Keratinocyte (primary cell): ENCODE measurements at regions not wholly inside any gene's neighbourhood (a gene's known extent, or its start where the extent isn't known, plus 50 kb on each side); places are given as distances from the start of the nearest gene placed in this dataset.

Experiments
- DNase-seq: peaks from one replicate; pipeline ENCODE4 v3.0.0-alpha.2; 2011; ENCODE audit warnings: low read depth, missing footprints, low spot score
- FAIRE-seq: peaks from 2 replicates; lab custom pipeline; 2011; peaks lifted over from hg19 to GRCh38; lab: Jason Lieb, UNC
- H2AFZ ChIP-seq: 2 replicates; pipeline ENCODE4 v1.6.0; 2012; ENCODE audit warnings: low read length, control low read depth, inconsistent platforms; ENCODE audit not compliant: control insufficient read depth
- H3K27ac ChIP-seq: 2 replicates; pipeline ENCODE4 v1.5.1; 2011; ENCODE audit warnings: low read length; ENCODE audit not compliant: control insufficient read depth, insufficient read depth
- H3K27me3 ChIP-seq: 3 replicates; pipeline ENCODE4 v1.6.0; 2011; ENCODE audit warnings: low read length; ENCODE audit not compliant: control insufficient read depth, insufficient read depth; ENCODE audit errors: extremely low read depth
- H3K36me3 ChIP-seq, 2 experiments: 2 replicates in 1 of 2; 3 replicates in 1 of 2; pipeline ENCODE4 v1.5.1; 2011; ENCODE audit warnings: low read length in 2 of 2, mild to moderate bottlenecking in 1 of 2; ENCODE audit not compliant: control insufficient read depth in 2 of 2, insufficient read depth in 2 of 2; ENCODE audit errors: extremely low read depth in 1 of 2
- H3K4me1 ChIP-seq: 3 replicates; pipeline ENCODE4 v1.5.1; 2011; ENCODE audit warnings: low read length; ENCODE audit not compliant: control insufficient read depth, insufficient read depth; ENCODE audit errors: extremely low read depth
- H3K4me2 ChIP-seq: 3 replicates; pipeline ENCODE4 v1.6.0; 2011; ENCODE audit warnings: low read depth, low read length; ENCODE audit not compliant: control insufficient read depth, insufficient read depth; ENCODE audit errors: extremely low read depth
- H3K4me3 ChIP-seq, 3 experiments: fragments of 200-600 bp in 1 of 3; sonication (generic) in 1 of 3; 2 replicates in 2 of 3; 3 replicates in 1 of 3; pipeline ENCODE4 v1.5.1; 2011 to 2016; ENCODE audit warnings: low read length in 3 of 3, mild to moderate bottlenecking in 3 of 3, control low read depth in 2 of 3, inconsistent platforms in 1 of 3, low read depth in 1 of 3, mixed read lengths in 1 of 3, mixed run types in 1 of 3, moderate library complexity in 1 of 3; ENCODE audit not compliant: control insufficient read depth in 2 of 3, insufficient read depth in 2 of 3; ENCODE audit errors: extremely low read depth in 1 of 3
- H3K79me2 ChIP-seq: 2 replicates; pipeline ENCODE4 v1.6.0; 2012; ENCODE audit warnings: low read length; ENCODE audit not compliant: control insufficient read depth, insufficient read depth
- H3K9ac ChIP-seq: 3 replicates; pipeline ENCODE4 v1.6.0; 2011; ENCODE audit warnings: low read length; ENCODE audit not compliant: control insufficient read depth, insufficient read depth; ENCODE audit errors: extremely low read depth
- H3K9me1 ChIP-seq: 3 replicates; pipeline ENCODE4 v1.6.0; 2011; ENCODE audit warnings: low read length; ENCODE audit not compliant: control insufficient read depth, insufficient read depth; ENCODE audit errors: extremely low read depth
- H3K9me3 ChIP-seq: 2 replicates; pipeline ENCODE4 v1.5.1; 2012; ENCODE audit warnings: low read depth, low read length; ENCODE audit not compliant: control insufficient read depth
- H4K20me1 ChIP-seq: 3 replicates; pipeline ENCODE4 v1.6.0; 2011; ENCODE audit warnings: low read length; ENCODE audit not compliant: control insufficient read depth, insufficient read depth; ENCODE audit errors: extremely low read depth
- EZH2 ChIP-seq: IDR thresholded peaks from one replicate; pipeline ENCODE4 v1.6.1; 2012; ENCODE audit warnings: inconsistent platforms, mild to moderate bottlenecking, low read length, moderate library complexity
- dilution Hi-C: fragments of 300-500 bp; cut with MboI; formaldehyde crosslinking; loops from one replicate; pipeline ENCODE4 v1.7.0; 2020; ENCODE audit warnings: low sequenced_read_pairs; ENCODE audit not compliant: extremely low pct_ligation_motif_present
- TF ChIP-seq, protein P1 (sequence below), 3 experiments: IDR thresholded peaks in 1 of 3; conservative IDR thresholded peaks in 1 of 3; optimal IDR thresholded peaks in 1 of 3; 2 replicates in 2 of 3; 3 replicates in 1 of 3; pipeline versions ENCODE3 to v1.5.1; 2011; ENCODE audit warnings: low read length in 3 of 3, mild to moderate bottlenecking in 3 of 3, moderate library complexity in 2 of 3, control low read depth in 1 of 3, inconsistent platforms in 1 of 3; ENCODE audit not compliant: insufficient read depth in 2 of 3; ENCODE audit errors: extremely low read depth in 1 of 3

DNA sequence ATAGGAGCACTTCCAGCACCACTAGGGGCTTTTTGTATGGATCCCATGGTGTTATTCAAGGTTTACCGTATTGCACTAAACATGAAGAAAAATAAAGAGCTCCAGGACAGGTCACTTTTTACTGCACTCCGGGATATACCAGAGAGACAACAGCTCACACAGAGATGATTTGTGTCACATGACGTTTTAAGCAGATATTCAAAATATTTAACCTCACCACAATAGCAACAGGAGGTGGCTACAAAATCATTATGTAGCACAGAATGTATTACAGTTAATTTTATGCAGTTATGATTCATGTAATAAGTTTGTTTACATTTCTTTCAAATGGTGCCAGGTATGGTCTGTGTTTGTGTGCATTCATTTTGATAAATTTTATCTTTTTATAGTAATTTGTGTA lies 100.6 kb downstream of the LUZP4 start:
- H3K9me1 ChIP-seq: no peaks in the 10 kb centered on the region
- dilution Hi-C loops: no loop called here

DNA sequence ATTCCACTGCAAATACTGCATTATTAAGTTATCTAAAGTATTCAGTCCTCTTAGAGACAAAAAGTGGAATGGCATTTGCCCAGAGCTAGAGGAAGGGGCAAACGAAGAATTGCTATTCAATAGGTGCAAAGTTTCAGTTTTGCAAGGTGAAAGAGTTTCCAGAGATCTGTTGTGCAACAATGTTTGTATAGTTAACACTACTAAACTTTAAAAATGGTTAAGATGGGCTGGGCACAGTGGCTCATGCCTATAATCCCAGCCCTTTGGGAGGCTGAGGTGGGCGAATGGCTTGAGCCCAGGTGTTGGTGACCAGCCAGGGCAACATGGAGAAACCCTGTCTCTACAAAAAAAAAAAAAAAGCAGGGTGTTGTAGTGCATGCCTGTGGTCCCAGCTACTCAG lies 102.5 kb downstream of the LUZP4 start:
- H3K9ac ChIP-seq: no peak overlapping the region
- no peak for TF ChIP-seq EZH2
- TF ChIP-seq, protein P1, sequence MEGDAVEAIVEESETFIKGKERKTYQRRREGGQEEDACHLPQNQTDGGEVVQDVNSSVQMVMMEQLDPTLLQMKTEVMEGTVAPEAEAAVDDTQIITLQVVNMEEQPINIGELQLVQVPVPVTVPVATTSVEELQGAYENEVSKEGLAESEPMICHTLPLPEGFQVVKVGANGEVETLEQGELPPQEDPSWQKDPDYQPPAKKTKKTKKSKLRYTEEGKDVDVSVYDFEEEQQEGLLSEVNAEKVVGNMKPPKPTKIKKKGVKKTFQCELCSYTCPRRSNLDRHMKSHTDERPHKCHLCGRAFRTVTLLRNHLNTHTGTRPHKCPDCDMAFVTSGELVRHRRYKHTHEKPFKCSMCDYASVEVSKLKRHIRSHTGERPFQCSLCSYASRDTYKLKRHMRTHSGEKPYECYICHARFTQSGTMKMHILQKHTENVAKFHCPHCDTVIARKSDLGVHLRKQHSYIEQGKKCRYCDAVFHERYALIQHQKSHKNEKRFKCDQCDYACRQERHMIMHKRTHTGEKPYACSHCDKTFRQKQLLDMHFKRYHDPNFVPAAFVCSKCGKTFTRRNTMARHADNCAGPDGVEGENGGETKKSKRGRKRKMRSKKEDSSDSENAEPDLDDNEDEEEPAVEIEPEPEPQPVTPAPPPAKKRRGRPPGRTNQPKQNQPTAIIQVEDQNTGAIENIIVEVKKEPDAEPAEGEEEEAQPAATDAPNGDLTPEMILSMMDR (optimal IDR thresholded peaks at IDR 0.05 in 1 of 3, IDR thresholded peaks at IDR 0.05 in 1 of 3, conservative IDR thresholded peaks at IDR 0.05 in 1 of 3; ENCODE audit: extremely low read depth in 1 of 3, insufficient read depth in 2 of 3, low read length in 3 of 3): no peak
- H2AFZ ChIP-seq: no peak overlapping the region
- H3K79me2 ChIP-seq: no peaks in the 10 kb centered on the region
- FAIRE-seq (no peak), DNase-seq (no peak)
- peaks cover 3% of the 10 kb centered on the region for H3K27me3 ChIP-seq
- H3K36me3 ChIP-seq: no peaks in the 10 kb centered on the region
- no peaks in the 10 kb centered on the region for H3K9me3 ChIP-seq
- no peaks in the 10 kb centered on the region for H3K4me1 ChIP-seq
- H3K4me2 ChIP-seq: no peak overlapping the region
- H3K27ac ChIP-seq: no peak overlapping the region
- no peaks in the 10 kb centered on the region for H4K20me1 ChIP-seq
- no peak overlapping the region for H3K4me3 ChIP-seq
- dilution Hi-C loops: no loop called here
- H3K9me1 ChIP-seq: no peaks in the 10 kb centered on the region

More for the DNA sequence above, 100.6 kb downstream of the LUZP4 start:
- H2AFZ ChIP-seq: no peak overlapping the region
- no peak overlapping the region for H3K27ac ChIP-seq
- H3K4me2 ChIP-seq: no peak overlapping the region
- no peaks in the 10 kb centered on the region for H3K79me2 ChIP-seq
- FAIRE-seq: no peak
- H3K27me3 ChIP-seq: no peaks in the 10 kb centered on the region
- no peak for DNase-seq
- H4K20me1 ChIP-seq: no peaks in the 10 kb centered on the region
- no peak overlapping the region for H3K9ac ChIP-seq
- no peak overlapping the region for H3K4me3 ChIP-seq
- H3K9me3 ChIP-seq: no peaks in the 10 kb centered on the region
- no peaks in the 10 kb centered on the region for H3K4me1 ChIP-seq
- no peak for TF ChIP-seq EZH2
- TF ChIP-seq, protein P1 (optimal IDR thresholded peaks at IDR 0.05 in 1 of 3, IDR thresholded peaks at IDR 0.05 in 1 of 3, conservative IDR thresholded peaks at IDR 0.05 in 1 of 3; ENCODE audit: extremely low read depth in 1 of 3, insufficient read depth in 2 of 3, low read length in 3 of 3): no peak
- H3K36me3 ChIP-seq: no peaks in the 10 kb centered on the region
